SU-DHL-6 (cell line): ENCODE measurements at regions not wholly inside any gene's neighbourhood (a gene's known extent, or its start where the extent isn't known, plus 50 kb on each side); places are given as distances from the start of the nearest gene placed in this dataset.

ENCODE experiments used
- CTCF ChIP-seq: fragments of 200-600 bp; sonication (generic); IDR thresholded peaks from one replicate; pipeline ENCODE4 v1.5.1; 2017; ENCODE audit warnings: antibody characterized with exemption, mild to moderate bottlenecking, low read length, moderate library complexity; ENCODE audit not compliant: insufficient read depth, poor library complexity, severe bottlenecking
- EZH2phosphoT487 ChIP-seq: fragments of 200-600 bp; sonication (generic), shearing (Covaris generic); conservative IDR thresholded peaks from 2 replicates; pipeline ENCODE4 v1.6.1; 2018; ENCODE audit warnings: mild to moderate bottlenecking, antibody characterized with exemption, low read length, moderate library complexity, mixed read lengths

GRCh38 chr17:65430209-65430833 lies 131.1 kb downstream of the AXIN2 start:
- TF ChIP-seq CTCF (no peak), EZH2phosphoT487 (no peak)
